ENCODE measurements at regions not wholly inside any gene's neighbourhood (a gene's known extent, or its start where the extent isn't known, plus 50 kb on each side); places are given as distances from the start of the nearest gene placed in this dataset.
"Not testable (repeated sequence)": the region's sequence is repeated elsewhere in the genome, so short reads cannot be mapped to it uniquely, and the experiment has no call there.

DNA sequence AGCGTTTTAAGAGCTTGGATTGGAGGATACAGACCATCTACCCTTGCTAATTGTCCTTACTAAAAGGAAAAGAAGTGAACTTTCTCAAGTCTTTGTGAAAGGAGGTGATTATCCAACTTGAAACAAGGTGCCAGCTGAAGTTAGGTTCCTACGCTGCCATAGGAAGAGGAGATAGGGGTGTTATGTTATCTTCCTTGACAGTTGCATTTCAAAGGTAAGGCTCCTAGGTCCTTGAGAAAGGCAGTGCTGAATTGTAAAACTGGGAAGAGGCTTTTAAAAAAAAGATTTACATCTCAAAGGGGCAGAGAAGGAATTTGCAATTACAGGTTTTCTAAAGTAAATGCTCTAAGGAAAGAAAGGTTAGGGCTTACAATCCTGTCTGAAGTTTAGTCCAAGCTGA, 810.2 kb upstream of the LRATD1 start:
- DNase-seq (ENCODE audit: low read depth, low spot score) = peak; percentile 87

DNA sequence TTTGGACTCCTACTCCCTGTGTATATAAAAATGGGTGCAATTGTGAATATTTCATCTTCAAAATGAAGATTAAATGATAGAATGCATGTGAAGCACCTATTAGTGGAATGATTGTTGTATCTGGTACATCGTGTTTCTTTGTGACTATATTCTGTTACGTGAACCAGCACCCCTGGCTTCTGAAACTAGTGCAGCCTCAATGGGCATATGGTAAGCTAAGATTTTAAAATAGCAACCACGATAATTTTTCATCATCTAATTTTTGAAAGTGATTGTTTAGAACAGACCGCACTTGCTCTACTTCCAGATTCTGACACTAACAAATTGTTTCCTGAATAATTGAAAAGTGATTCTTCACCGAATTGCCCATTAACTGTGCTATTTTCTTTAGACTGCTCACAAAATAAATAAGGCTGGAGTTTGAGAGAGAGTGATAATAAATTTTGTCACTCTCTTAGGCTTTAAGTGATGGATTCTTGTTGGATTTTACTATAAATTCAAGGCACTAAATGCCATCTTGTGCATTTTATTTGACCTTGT, 806.1 kb upstream of the LRATD1 start:
- DNase-seq (ENCODE audit: low read depth, low spot score) = no peak

- DNase-seq (ENCODE audit: low read depth, low spot score) = no peak
Observed at GRCh38 chr2:13858626-13859025, 773.9 kb upstream of the LRATD1 start.

DNA sequence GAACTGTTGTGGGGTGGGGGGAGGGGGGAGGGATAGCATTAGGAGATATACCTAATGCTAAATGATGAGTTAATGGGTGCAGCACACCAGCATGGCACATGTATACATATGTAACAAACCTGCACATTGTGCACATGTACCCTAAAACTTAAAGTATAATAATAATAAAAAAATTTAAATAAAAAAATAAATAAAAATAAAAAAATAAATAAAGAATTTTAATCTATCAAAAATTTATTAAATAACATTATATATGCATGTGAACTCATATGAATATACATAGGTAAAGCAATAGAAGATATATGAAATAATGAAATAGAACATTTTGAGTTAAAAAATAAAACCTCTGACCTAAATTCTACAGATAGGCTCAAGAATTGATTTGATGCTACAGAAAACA, 764.2 kb upstream of the LRATD1 start:
- not testable (repeated sequence) for DNase-seq (ENCODE audit: low read depth, low spot score)

DNA sequence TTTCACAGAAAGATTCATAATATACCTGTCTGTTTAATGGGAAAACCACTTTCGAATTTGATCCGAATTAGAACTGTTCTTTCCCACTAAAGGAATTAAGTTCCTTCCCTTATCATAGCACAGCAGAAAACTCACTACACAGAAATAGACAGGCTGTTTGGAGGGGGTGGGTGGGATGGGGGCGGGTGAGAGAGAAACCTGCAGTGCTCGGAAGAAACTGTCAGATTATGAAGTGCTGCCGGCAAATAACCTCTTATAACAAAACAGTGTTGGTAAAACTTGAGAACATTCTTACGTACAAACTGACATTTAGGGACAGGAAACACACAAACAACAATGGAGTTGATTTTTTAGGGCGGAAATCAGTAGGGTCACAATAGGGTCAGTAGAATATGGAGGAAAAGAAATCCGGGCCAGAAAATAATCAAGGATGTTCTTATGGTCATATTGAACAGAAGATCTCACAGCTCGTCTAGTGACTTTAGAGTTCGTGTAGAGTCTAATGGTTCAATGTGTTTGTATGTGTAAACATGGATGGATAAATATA, 756.0 kb upstream of the LRATD1 start:
- no peak for DNase-seq (ENCODE audit: low read depth, low spot score)

GRCh38 chr2:13877571-13877970, 754.9 kb upstream of the LRATD1 start:
- no peak for DNase-seq (ENCODE audit: low read depth, low spot score)

- no peak for DNase-seq (ENCODE audit: low read depth, low spot score)
Observed at GRCh38 chr2:13884291-13884976, 748.1 kb upstream of the LRATD1 start.

DNA sequence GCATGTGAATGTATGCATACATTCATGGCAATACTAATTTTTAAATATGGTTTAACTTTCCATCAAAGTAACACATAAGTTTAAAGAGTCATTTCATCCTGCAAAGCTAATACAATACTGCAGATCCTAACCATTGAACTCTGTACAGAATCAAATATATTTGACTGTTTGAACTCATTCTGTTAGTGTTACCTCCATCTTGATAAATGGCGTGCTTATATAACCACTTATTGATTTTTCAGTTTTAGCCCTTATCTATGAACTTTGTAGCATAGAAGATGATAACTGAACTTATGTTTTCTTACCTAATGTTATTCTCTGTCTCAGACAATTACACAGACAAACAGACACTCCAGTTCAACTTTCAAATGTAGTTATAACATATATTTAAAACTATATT, 731.0 kb upstream of the LRATD1 start:
- DNase-seq (ENCODE audit: low read depth, low spot score) = no peak

GRCh38 chr2:13905831-13906230, 726.7 kb upstream of the LRATD1 start:
- DNase-seq (ENCODE audit: low read depth, low spot score) = no peak

DNA sequence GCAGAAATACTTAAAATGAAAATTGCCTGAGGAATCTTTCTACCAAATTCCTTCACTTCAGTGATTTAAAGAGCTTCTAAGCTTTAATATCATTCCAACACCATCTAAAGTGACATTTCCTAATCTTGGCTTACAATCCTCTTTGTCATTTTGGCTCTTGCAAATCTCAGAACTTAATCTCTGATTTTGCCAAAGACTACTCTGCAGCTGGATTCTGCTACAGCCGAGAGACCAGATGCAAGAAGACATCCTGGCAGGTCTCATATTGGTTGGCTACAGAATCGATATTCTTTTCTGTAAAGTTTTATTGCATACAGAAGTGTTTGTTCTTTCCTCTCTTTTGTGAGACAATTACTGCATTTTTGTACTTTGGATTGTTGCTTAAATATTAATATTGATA, 716.5 kb upstream of the LRATD1 start:
- DNase-seq (ENCODE audit: low read depth, low spot score) = no peak

- DNase-seq (ENCODE audit: low read depth, low spot score) = no peak
Observed at GRCh38 chr2:13917958-13918357, 714.6 kb upstream of the LRATD1 start.

- DNase-seq (ENCODE audit: low read depth, low spot score) = no peak
Observed at GRCh38 chr2:13919981-13920382, 712.5 kb upstream of the LRATD1 start.

DNA sequence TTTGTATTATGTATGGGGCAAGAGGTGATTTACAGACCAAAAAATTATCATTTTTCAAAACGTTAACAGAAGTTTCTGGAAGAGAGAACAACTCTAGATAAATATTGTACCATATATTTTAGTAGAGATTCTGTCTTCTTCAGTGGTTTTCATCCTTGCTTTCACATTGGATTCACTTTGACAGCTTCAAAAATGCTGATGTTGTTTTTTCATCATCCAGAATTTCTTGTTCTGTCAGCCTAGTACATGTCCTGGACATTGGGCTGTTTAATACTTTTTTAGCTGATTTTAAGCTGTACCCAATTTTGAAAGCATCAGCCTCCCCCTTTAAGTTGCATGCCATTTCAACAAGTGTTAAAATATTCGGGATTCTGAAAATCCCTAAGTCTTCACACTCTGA, 711.3 kb upstream of the LRATD1 start:
- DNase-seq (ENCODE audit: low read depth, low spot score) = no peak

GRCh38 chr2:13923823-13924222, 708.7 kb upstream of the LRATD1 start:
- DNase-seq (ENCODE audit: low read depth, low spot score) = no peak

GRCh38 chr2:13942111-13942510, 690.4 kb upstream of the LRATD1 start:
- DNase-seq (ENCODE audit: low read depth, low spot score) = no peak

DNA sequence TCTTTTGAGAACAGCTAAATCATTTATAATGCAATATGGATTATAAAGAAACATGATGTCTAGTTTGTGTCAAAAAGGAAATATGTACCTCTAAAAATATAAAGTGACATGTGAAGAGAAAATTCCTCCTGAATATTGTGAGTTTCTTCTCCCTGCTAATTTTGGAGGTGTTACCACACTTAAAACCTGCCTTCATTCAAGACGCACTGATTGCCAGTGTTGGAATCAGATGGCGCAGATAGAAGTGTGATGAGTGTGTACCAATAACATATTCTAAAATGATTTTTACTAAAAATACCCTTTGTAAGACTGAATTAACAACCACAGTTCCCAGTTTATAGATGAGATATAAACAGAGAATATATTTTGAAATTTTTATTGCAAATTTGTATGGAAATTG, 681.8 kb upstream of the LRATD1 start:
- DNase-seq (ENCODE audit: low read depth, low spot score) = no peak

DNA sequence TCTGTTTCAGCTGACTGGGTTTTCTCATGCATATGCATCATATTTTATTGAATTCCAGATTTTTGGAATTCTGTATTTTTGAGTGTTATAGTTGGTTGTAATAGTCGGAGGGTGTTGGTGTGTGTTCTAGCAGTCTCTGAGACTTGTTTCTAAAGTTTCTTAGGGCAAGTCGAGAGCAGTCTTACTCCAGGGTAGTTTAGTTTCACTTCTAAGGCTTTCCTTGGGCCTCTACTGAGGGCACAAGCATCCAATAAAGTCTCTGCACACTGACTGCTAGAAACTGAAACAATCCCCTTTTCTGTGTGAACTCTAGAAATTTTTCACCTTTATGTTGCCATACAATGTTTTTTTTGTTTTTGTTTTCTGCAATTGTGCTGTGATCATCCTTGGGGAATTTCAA, 663.7 kb upstream of the LRATD1 start:
- DNase-seq (ENCODE audit: low read depth, low spot score) = no peak

- no peak for DNase-seq (ENCODE audit: low read depth, low spot score)
Observed at GRCh38 chr2:13986119-13986720, 646.3 kb upstream of the LRATD1 start.

- no peak for DNase-seq (ENCODE audit: low read depth, low spot score)
Observed at GRCh38 chr2:13996527-13996926, 636.0 kb upstream of the LRATD1 start.

- DNase-seq (ENCODE audit: low read depth, low spot score) = no peak
Observed at GRCh38 chr2:14011190-14011589, 621.3 kb upstream of the LRATD1 start.

DNA sequence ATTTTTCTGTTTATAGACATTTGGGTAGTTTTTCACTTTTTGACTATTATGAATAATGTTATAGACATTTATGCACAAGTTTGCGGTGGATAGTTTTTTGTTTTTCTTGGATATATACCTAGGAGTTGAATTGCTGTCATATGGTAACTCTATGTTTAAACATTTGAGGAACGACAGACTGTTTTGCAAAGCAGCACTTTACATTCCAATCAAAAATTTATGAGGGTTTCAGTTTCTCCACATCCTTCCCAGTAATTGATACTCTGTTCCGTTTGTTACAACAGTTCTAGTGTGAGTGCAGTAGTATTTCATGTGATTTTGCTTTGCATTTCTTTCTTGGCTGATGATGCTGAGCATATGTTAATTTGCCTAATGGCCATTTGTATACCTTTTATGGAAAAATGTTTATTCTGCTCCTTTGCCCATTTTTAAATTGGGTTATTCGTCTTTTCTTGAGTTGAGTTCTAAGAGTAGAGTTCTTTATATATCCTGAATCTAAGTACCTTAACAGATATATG, 617.3 kb upstream of the LRATD1 start:
- DNase-seq (ENCODE audit: low read depth, low spot score) = no peak

DNA sequence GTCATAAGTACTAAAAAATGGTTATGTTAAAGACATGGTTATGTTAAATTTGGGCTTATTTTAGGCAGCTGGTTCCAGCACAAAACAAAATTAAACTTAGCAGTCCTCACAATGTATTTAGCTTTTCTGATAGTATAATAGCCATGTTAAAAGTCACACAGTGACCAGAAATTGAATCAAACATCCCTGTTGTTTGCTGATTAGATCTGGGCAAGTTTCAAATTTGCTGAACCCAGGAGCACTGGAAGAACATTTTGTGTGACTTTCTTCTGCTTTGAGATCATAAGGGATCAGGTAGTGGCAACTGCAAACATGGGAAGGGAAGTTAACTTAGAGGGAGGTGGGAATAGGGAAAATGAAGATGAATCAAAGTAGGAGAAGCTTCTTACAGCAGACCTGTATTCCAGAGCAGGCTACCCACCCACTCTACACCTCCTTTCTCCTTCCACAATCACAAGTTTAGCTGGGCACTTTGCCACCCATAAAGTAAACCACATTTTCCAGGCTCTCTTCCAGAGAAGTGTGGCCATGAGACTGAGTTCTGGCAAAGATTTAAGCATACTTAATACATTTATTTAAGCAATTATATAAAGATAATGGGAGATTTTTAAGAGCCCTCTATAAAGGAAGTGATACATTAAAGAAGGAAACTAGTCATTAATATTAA, 616.1 kb upstream of the LRATD1 start:
- DNase-seq (ENCODE audit: low read depth, low spot score) = no peak
